Caki2 (cell line): ENCODE measurements at regions not wholly inside any gene's neighbourhood (a gene's known extent, or its start where the extent isn't known, plus 50 kb on each side); places are given as distances from the start of the nearest gene placed in this dataset.

Source experiments
- DNase-seq: peaks from one replicate; pipeline ENCODE4 v3.0.0-alpha.2; 2015; ENCODE audit warnings: low read depth
- in situ Hi-C: cut with HindIII; loops from 2 replicates; pipeline ENCODE4 v1.10.0; 2016; ENCODE audit warnings: low sequenced_read_pairs, low pct_unique_long_range_greater_than_20kb, mixed read lengths

DNA sequence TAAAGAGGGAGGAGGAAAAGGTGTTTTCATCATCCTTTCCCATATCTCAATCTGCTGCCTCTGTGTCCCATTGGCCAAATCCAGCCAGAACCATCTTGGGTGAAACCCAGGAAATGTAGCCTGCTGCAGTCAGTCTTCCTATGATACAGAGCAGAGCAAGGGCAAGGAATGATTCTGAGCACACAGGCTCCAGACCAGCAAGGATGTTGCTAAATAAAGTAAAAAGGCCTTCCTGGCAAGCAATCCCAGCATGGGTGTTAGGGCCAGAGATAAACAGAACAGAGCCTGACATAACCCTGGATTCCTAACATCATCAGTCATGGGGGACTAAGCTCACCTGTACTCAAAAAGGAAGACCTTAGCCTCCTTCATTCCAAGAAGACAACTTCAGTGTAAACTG is 90.7 kb upstream of the AGTR1 start:
- in situ Hi-C loops, result no loop called here
- DNase-seq, result no peak

- in situ Hi-C loops, result no loop called here
- DNase-seq, result no peak
Observed at GRCh38 chr3:148607491-148607890, 90.2 kb upstream of the AGTR1 start.

- in situ Hi-C loops, result no loop called here
- DNase-seq, result no peak
Observed at GRCh38 chr3:148612278-148612677, 85.4 kb upstream of the AGTR1 start.

DNA sequence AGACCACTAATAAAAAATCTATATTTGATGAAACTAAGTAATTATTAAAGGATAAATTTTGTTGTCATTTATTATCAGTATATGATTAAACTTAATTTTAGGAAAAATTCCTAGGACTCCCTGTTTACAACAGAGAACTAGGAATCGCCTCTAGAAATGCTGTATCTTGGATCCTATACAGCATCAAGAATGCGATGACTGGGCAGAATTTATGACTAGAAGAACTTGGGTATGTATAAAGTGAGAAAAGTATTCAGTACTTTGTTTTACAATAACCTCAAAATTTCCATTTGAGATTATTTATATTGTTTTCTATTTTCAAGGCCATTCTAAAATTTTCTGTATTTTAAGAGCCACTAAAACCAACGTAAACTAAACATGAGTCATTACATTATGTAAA is 82.3 kb upstream of the AGTR1 start:
- in situ Hi-C loops, result no loop called here
- DNase-seq, result no peak

- DNase-seq, result no peak
- in situ Hi-C loops, result no loop called here
Observed at GRCh38 chr3:148625095-148625736, 72.5 kb upstream of the AGTR1 start.

DNA sequence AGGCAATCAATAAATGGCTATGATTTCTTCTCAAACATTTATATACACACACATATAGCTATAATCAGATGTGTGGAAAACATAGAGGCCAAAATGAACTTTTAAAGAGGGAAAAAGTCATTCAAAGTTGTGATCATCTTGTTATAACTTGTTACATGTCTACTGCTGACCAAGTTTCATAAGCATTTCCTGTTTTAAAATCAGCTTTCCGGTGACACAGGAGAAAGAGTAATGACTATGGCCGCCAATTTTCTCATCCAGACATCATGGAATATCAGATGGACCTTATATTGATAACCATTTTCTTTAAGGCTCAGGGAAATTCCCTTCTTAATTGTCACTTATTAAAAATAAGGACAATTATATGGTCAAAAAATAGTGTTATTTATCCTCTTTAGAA is 71.7 kb upstream of the AGTR1 start:
- no peak for DNase-seq
- in situ Hi-C loops, result no loop called here

- no peak for DNase-seq
- in situ Hi-C loops, result no loop called here
Observed at GRCh38 chr3:148629006-148629405, 68.7 kb upstream of the AGTR1 start.

DNA sequence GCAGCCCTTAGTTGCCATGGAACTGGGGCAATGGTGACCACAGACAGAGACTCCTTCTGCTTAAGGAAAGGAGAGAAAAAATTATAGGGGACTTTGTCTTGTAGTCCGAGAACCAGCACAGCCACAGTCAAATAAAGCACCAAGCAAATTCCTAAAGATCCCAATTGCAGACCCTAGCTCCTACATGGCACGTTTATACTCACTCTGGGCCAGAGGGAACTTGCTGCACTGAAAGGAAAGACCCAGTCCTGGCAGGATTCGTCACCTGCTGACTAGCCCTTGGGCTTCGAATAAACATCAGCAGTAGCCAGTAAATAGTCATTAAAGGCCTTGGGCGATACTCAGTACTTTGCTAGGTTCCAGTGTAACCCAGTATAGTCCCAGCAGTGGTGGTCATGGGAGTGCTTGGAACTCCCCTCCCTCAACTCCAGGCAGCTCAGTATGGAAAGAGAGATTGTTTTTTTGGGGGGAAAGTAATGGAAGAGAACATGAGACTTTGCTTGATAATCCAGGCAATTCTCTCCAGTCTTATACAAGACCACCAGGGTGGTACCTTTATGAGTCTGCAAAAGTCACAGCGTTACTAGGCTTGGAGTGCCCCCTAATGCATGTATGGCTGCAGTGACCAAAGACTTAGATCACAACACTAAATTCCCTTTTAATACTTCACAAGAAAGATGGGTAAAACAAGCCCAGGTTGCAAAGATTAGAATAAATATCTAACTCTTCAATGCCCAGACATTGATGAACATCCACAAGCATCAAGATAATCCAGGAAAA is 66.4 kb upstream of the AGTR1 start:
- DNase-seq, result no peak
- in situ Hi-C loops, result no loop called here

DNA sequence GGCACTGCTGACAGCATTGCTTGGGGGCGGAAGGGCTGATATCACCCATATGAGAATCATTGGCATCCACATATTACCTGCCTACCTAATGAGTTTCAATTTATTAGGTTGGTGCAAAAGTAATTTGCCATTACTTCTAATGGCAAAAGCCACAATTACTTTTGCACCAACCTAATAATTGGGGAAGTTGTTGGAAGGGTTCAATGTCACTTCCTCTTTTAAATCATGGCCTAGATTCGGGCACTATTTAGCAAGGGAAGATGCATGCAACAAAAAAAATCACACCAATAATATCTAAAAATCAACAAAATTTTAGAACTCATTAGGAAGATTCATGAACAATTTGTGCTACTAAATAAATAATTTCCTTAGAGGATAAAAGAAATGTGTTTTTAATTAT is 56.0 kb upstream of the AGTR1 start:
- in situ Hi-C loops, result no loop called here
- no peak for DNase-seq

- in situ Hi-C loops, result no loop called here
- no peak for DNase-seq
Observed at GRCh38 chr3:148642214-148642613, 55.5 kb upstream of the AGTR1 start.

- in situ Hi-C loops, result no loop called here
- no peak for DNase-seq
Observed at GRCh38 chr3:148642616-148643015, 55.1 kb upstream of the AGTR1 start.

- peak; percentile 42 for DNase-seq
- in situ Hi-C loops, result no loop called here
Observed at GRCh38 chr3:148643389-148643840, 54.3 kb upstream of the AGTR1 start.

DNA sequence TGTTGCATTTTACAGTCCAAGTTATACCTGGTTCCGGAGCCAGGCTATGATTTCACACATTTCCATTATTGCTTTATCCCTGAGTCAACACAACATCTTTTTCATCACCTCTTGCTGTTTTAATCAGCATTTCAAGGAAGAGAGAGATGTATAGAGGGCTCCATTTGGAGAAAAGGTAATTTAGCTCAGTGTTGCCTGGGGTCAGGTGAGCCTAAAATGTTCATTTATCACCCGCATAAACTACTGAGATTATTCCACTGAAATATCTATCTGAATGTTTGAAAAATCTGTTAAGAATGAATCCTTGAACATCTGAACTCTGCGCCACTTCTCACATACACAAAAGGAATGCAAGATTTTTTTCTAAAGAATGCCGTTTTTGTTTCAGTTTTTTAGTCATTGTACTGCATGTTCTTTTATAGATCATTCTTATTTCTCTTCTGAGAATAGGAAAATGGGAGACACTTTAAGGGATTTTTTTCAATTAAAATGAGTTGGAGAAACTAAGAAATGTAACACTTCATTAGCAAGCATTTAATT is 51.5 kb upstream of the AGTR1 start:
- in situ Hi-C loops, result no loop called here
- no peak for DNase-seq
